ENCODE measurements at regions not wholly inside any gene's neighbourhood (a gene's known extent, or its start where the extent isn't known, plus 50 kb on each side); places are given as distances from the start of the nearest gene placed in this dataset.

DNA sequence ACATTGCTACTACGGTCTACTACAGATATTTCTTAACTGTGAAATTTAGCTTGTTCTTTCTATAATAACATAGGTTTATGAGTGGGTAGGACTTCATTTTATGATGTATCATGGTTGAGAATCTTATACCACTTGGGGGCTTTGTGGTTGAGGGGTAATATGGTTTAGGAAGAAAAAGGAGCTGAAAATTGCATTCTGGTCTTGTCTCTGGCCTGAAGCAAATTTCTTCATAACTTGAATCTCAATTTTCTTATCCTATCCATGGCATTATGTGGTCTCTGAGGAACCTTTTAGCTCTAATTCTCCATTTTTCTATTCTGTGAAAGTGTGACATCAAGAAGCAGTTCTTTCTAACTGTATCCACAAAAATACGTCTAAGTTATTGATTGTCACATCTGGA lies 341.0 kb downstream of the SOX2 start:
- TF ChIP-seq POLR2AphosphoS5 (IDR thresholded peaks at IDR 0.05; ENCODE audit: borderline replicate concordance, low read depth, low read length) (no peak; the same call in 1 of the 2 replicates), EZH2 (IDR thresholded peaks at IDR 0.05) (no peak), FOXP2 (optimal IDR thresholded peaks at IDR 0.05; ENCODE audit: control extremely low read depth, extremely low read length, insufficient read depth) (no peak)
